Glutamatergic neuron (in vitro differentiated cells): ENCODE measurements at regions not wholly inside any gene's neighbourhood (a gene's known extent, or its start where the extent isn't known, plus 50 kb on each side); places are given as distances from the start of the nearest gene placed in this dataset.

Experiments used
- DNase-seq: peaks from one replicate; pipeline ENCODE4 v3.0.0; 2022
- H3K27ac Mint-ChIP-seq: one replicate; pipeline ENCODE4 v1.8.0; 2020; ENCODE audit warnings: mild to moderate bottlenecking, mixed read lengths, inconsistent platforms; ENCODE audit not compliant: unreplicated experiment
- H3K27me3 Mint-ChIP-seq: one replicate; pipeline ENCODE4 v1.8.0; 2020; ENCODE audit warnings: mild to moderate bottlenecking, moderate library complexity, mixed read lengths, inconsistent platforms; ENCODE audit not compliant: unreplicated experiment
- H3K36me3 Mint-ChIP-seq: one replicate; pipeline ENCODE4 v1.8.0; 2020; ENCODE audit warnings: mild to moderate bottlenecking, mixed read lengths, inconsistent platforms; ENCODE audit not compliant: unreplicated experiment
- H3K4me1 Mint-ChIP-seq: one replicate; pipeline ENCODE4 v1.8.0; 2020; ENCODE audit warnings: mild to moderate bottlenecking, low read depth, mixed read lengths, inconsistent platforms; ENCODE audit not compliant: unreplicated experiment
- H3K4me3 Mint-ChIP-seq: one replicate; pipeline ENCODE4 v1.8.0; 2020; ENCODE audit warnings: mild to moderate bottlenecking, mixed read lengths, inconsistent platforms; ENCODE audit not compliant: unreplicated experiment
- H3K9me3 Mint-ChIP-seq: one replicate; pipeline ENCODE4 v1.8.0; 2020; ENCODE audit warnings: mild to moderate bottlenecking, moderate library complexity, mixed read lengths, inconsistent platforms; ENCODE audit not compliant: unreplicated experiment
- CTCF ChIP-seq: fragments of 200-600 bp; sonication (generic); IDR thresholded peaks from one replicate; pipeline ENCODE4 v1.5.0; 2021; ENCODE audit not compliant: partially characterized antibody, unreplicated experiment

DNA sequence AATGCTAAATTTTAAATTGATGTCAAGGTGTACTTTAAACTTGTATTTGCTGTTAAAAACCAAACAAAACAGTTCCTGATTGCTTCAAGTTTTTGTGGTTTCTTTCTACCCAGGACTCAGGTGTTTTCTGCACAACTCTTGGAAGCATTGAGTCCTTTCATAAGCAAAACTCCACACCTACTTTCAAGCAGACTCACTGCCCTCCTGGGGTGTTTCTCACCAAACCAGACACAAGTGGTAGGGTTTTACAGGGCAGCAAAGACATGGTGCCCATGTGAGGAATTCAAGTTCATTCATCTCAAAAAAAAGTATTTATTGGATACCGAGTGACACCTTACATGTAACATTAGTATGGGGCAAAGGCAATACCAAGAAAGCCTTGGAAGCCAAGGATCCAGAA, 146.7 kb upstream of the BNIP2 start:
- H3K27ac Mint-ChIP-seq: no peak overlapping the region
- no peaks in the 10 kb centered on the region for H3K36me3 Mint-ChIP-seq
- H3K9me3 Mint-ChIP-seq: no peaks in the 10 kb centered on the region
- no peak for DNase-seq
- H3K27me3 Mint-ChIP-seq: no peaks in the 10 kb centered on the region
- no peak for TF ChIP-seq CTCF
- no peak overlapping the region for H3K4me3 Mint-ChIP-seq
- no peaks in the 10 kb centered on the region for H3K4me1 Mint-ChIP-seq

DNA sequence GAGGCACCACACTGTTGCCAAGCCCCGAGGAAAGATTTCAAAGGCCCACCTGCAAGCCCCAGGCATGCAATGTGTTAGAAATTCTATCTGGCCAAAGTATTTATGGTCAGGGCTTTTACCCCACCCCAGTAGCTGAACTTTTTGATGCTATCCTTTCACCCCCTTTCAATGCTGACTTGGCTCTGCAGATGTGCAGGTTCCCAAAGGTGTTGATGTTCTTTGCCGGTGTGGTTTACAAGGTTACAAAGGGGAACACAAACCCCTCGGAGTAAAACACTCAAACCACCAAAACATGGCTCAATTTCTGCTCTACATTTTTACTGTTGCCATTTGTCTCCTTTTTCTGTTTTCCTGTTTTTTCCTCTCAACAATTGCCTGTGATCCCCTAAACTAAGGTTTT, 145.4 kb upstream of the BNIP2 start:
- no peak for DNase-seq
- Mint-ChIP-seq H3K36me3 (no peaks in the 10 kb centered on the region), H3K27ac (no peak overlapping the region), H3K4me1 (no peaks in the 10 kb centered on the region), H3K9me3 (no peaks in the 10 kb centered on the region), H3K4me3 (no peak overlapping the region), H3K27me3 (no peaks in the 10 kb centered on the region)
- TF ChIP-seq CTCF: no peak

DNA sequence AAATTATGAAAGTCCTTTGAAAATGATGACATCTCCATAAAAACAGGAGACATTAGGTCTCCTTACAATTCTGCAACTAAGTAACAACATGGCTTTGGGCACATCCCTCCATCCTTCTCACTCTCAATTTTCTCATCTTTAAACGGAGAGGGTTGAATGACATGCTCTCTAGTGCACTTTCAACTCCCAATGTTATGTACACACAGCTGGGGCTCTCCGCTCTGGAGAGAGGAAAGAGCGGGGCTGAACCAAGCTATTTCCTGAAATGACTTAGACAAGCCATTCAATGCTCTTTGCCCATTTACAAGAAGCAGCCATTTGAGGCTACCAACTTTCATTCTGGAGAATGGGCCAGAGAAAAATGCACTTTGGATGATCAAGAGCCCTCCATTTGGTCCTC, 144.2 kb upstream of the BNIP2 start:
- Mint-ChIP-seq H3K9me3 (no peaks in the 10 kb centered on the region), H3K27ac (no peak overlapping the region), H3K4me1 (no peaks in the 10 kb centered on the region), H3K4me3 (no peak overlapping the region), H3K27me3 (no peaks in the 10 kb centered on the region), H3K36me3 (no peaks in the 10 kb centered on the region)
- DNase-seq: no peak
- no peak for TF ChIP-seq CTCF

DNA sequence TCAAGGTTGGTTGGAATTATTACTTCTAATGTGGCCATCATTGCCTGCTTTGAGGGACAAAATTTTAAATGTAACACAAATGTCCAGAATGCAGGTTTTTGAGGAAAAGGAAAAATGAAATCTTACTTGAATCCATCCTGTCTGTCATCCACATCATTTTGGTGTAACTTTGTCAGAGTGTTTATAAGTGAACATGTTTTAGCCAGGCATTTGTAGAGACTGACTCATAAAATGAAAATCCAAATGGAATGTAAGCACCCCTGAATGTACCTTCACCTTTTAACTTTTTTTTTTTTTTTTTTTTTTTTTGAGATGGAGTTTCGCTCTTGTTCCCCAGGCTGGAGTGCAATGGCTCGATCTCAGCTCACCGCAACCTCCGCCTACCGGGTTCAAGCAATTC, 141.8 kb upstream of the BNIP2 start:
- no peak for DNase-seq
- no peak for TF ChIP-seq CTCF
- Mint-ChIP-seq H3K27ac (no peak overlapping the region), H3K4me1 (no peaks in the 10 kb centered on the region), H3K9me3 (no peaks in the 10 kb centered on the region), H3K4me3 (no peak overlapping the region), H3K27me3 (no peaks in the 10 kb centered on the region), H3K36me3 (no peaks in the 10 kb centered on the region)

GRCh38 chr15:59830098-59830497, 141.0 kb upstream of the BNIP2 start:
- Mint-ChIP-seq H3K9me3 (no peaks in the 10 kb centered on the region), H3K36me3 (no peaks in the 10 kb centered on the region), H3K27ac (no peak overlapping the region), H3K4me1 (no peaks in the 10 kb centered on the region), H3K4me3 (no peak overlapping the region), H3K27me3 (no peaks in the 10 kb centered on the region)
- TF ChIP-seq CTCF: no peak
- DNase-seq: no peak
